Transverse colon (tissue), 4 donors: ENCODE measurements at regions not wholly inside any gene's neighbourhood (a gene's known extent, or its start where the extent isn't known, plus 50 kb on each side); places are given as distances from the start of the nearest gene placed in this dataset.

Experiments
- EP300 ChIP-seq: sonication (generic); formaldehyde crosslinking; IDR thresholded peaks from one replicate; pipeline ENCODE4 v1.6.1; 2017; ENCODE audit warnings: antibody characterized with exemption, low read depth
- POLR2A ChIP-seq: fragments of 450-650 bp; IDR thresholded peaks from one replicate; pipeline ENCODE4 v1.6.1; 2016; ENCODE audit warnings: antibody characterized with exemption, mild to moderate bottlenecking, moderate library complexity
- POLR2AphosphoS5 ChIP-seq, 3 donors: sonication (generic); formaldehyde crosslinking; IDR thresholded peaks; one replicate each; pipeline ENCODE4 v1.6.1; 2016; ENCODE audit warnings: antibody characterized with exemption in 3 of 3
- TF ChIP-seq, protein P1 (sequence below), 5 experiments: fragments of 200-600 bp in 3 of 5; fragments of 450-650 bp in 2 of 5; sonication (generic) in 3 of 5; IDR thresholded peaks; 1 replicate in 2 of 5; 2 replicates in 3 of 5; pipeline ENCODE4 v1.5.1; 2016 to 2017; ENCODE audit warnings: antibody characterized with exemption in 5 of 5, inconsistent platforms in 3 of 5, mild to moderate bottlenecking in 2 of 5, moderate library complexity in 1 of 5

DNA sequence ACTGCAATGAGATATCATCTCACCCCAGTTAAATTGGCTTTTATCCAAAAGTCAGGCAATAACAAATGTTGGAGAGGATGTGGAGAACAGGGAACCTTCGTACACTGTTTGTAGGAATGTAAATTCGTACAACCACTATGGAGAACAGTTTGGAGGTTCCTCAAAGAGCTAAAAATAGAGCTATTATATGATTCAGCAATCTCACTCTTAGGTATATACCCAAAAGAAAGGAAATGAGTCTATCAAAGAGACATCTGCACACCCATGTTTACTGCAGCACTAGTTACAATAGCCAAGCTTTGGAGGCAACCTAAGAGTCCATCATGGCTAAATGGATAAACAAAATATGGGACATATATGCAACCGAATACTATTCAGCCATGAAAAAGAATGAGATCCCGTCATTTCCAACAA lies 68.0 kb upstream of the HES1 start:
- TF ChIP-seq, protein P1, sequence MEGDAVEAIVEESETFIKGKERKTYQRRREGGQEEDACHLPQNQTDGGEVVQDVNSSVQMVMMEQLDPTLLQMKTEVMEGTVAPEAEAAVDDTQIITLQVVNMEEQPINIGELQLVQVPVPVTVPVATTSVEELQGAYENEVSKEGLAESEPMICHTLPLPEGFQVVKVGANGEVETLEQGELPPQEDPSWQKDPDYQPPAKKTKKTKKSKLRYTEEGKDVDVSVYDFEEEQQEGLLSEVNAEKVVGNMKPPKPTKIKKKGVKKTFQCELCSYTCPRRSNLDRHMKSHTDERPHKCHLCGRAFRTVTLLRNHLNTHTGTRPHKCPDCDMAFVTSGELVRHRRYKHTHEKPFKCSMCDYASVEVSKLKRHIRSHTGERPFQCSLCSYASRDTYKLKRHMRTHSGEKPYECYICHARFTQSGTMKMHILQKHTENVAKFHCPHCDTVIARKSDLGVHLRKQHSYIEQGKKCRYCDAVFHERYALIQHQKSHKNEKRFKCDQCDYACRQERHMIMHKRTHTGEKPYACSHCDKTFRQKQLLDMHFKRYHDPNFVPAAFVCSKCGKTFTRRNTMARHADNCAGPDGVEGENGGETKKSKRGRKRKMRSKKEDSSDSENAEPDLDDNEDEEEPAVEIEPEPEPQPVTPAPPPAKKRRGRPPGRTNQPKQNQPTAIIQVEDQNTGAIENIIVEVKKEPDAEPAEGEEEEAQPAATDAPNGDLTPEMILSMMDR (IDR thresholded peaks at IDR 0.05) = no peak
- no peak for TF ChIP-seq EP300
- no peak for TF ChIP-seq POLR2A
- TF ChIP-seq POLR2AphosphoS5 (IDR thresholded peaks at IDR 0.05) = no peak
